NCI-H2196 (cell line): ENCODE measurements at regions not wholly inside any gene's neighbourhood (a gene's known extent, or its start where the extent isn't known, plus 50 kb on each side); places are given as distances from the start of the nearest gene placed in this dataset.
"Not testable (repeated sequence)": the region's sequence is repeated elsewhere in the genome, so short reads cannot be mapped to it uniquely, and the experiment has no call there.

ENCODE experiments used
- DNase-seq: peaks from one replicate; lab custom pipeline; 2025; ENCODE audit not compliant: unreplicated experiment; lab: John Stamatoyannopoulos, UW

GRCh38 chr13:78540058-78540457 lies 63.3 kb downstream of the POU4F1 start:
- DNase-seq, result no peak

GRCh38 chr13:78526044-78526443 lies 77.3 kb downstream of the POU4F1 start:
- DNase-seq, result not testable (repeated sequence)

GRCh38 chr13:78524936-78525335 lies 78.4 kb downstream of the POU4F1 start:
- DNase-seq, result no peak

GRCh38 chr13:78521091-78521490 lies 82.3 kb downstream of the POU4F1 start:
- no peak for DNase-seq

GRCh38 chr13:78520425-78520824 lies 82.9 kb downstream of the POU4F1 start:
- no peak for DNase-seq

- DNase-seq, result not testable (repeated sequence)
Measured at GRCh38 chr13:78518482-78518881, 84.9 kb downstream of the POU4F1 start.

- no peak for DNase-seq
Measured at GRCh38 chr13:78499802-78500201, 103.5 kb downstream of the POU4F1 start.

- DNase-seq, result no peak
Measured at GRCh38 chr13:78497702-78498355, 105.5 kb downstream of the POU4F1 start.

GRCh38 chr13:78491978-78492377 lies 111.4 kb downstream of the POU4F1 start:
- DNase-seq, result no peak

- not testable (repeated sequence) for DNase-seq
Measured at GRCh38 chr13:78490225-78490624, 113.1 kb downstream of the POU4F1 start.

GRCh38 chr13:78487707-78488106 lies 115.6 kb downstream of the POU4F1 start:
- no peak for DNase-seq

GRCh38 chr13:78485803-78486202 lies 117.5 kb downstream of the POU4F1 start:
- DNase-seq, result no peak

- DNase-seq, result no peak
Measured at GRCh38 chr13:78478183-78478582, 125.2 kb downstream of the POU4F1 start.

- no peak for DNase-seq
Measured at GRCh38 chr13:78476910-78477309, 126.4 kb downstream of the POU4F1 start.

GRCh38 chr13:78468621-78469020 lies 134.7 kb downstream of the POU4F1 start:
- no peak for DNase-seq

- DNase-seq, result no peak
Measured at GRCh38 chr13:78465250-78465649, 138.1 kb downstream of the POU4F1 start.

- DNase-seq, result no peak
Measured at GRCh38 chr13:78460176-78460575, 143.2 kb downstream of the POU4F1 start.

- DNase-seq, result no peak
Measured at GRCh38 chr13:78443839-78444238, 159.5 kb downstream of the POU4F1 start.

GRCh38 chr13:78437781-78438180 lies 165.6 kb downstream of the POU4F1 start:
- DNase-seq, result no peak

- no peak for DNase-seq
Measured at GRCh38 chr13:78436311-78436710, 167.0 kb downstream of the POU4F1 start.

GRCh38 chr13:78431328-78431727 lies 172.0 kb downstream of the POU4F1 start:
- DNase-seq, result no peak

GRCh38 chr13:78430811-78431210 lies 172.5 kb downstream of the POU4F1 start:
- DNase-seq, result no peak

- DNase-seq, result no peak
Measured at GRCh38 chr13:78430166-78430791, 173.1 kb downstream of the POU4F1 start.
